BE2C (cell line): ENCODE measurements at regions not wholly inside any gene's neighbourhood (a gene's known extent, or its start where the extent isn't known, plus 50 kb on each side); places are given as distances from the start of the nearest gene placed in this dataset.
A peak's percentile ranks its signal among the peaks of the same experiment; 100 is the strongest.
"Not testable (repeated sequence)": the region's sequence is repeated elsewhere in the genome, so short reads cannot be mapped to it uniquely, and the experiment has no call there.

Experiments used
- DNase-seq: peaks from one replicate; pipeline ENCODE4 v3.0.0-alpha.2; 2020
- H3K27me3 ChIP-seq: fragments of 250-450 bp; sonication (Bioruptor Pico); 2 replicates; pipeline ENCODE4 v1.5.1; 2020; ENCODE audit warnings: mild to moderate bottlenecking
- H3K36me3 ChIP-seq: fragments of 250-450 bp; sonication (Bioruptor Pico); 2 replicates; pipeline ENCODE4 v1.5.1; 2020; ENCODE audit warnings: mild to moderate bottlenecking
- H3K4me1 ChIP-seq: fragments of 250-450 bp; sonication (Bioruptor Pico); 2 replicates; pipeline ENCODE4 v1.5.1; 2020
- H3K4me3 ChIP-seq: 2 replicates; pipeline ENCODE4 v1.5.1; 2011; ENCODE audit warnings: low read depth, low read length
- H3K9me3 ChIP-seq: fragments of 250-450 bp; sonication (Bioruptor Pico); 2 replicates; pipeline ENCODE4 v1.5.1; 2020
- TF ChIP-seq, protein P1 (sequence below): IDR thresholded peaks from 2 replicates; pipeline ENCODE4 v1.5.1; 2012; ENCODE audit warnings: mild to moderate bottlenecking, low read depth, low read length

DNA sequence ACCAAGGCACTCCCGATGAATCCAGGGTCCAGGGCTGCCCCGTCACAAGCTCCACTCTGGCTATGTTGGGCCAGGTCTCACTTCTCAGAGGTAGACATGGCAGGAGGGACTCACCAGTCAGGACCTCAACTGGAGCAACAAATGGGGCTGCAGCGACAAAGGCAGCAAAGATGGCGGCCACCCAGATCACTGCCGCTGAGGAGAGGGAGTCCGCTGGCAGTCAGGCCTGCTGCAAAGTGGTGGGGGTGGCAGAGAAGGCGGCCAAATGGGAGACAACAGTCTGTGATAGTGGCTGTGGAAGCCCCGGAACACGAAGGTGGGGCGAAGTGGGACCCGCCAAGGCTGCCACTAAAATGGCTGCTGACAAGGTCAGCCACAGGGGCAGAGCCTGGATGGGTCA lies 143.3 kb upstream of the RADX start:
- H3K4me3 ChIP-seq, result no peak overlapping the region
- TF ChIP-seq, protein P1, sequence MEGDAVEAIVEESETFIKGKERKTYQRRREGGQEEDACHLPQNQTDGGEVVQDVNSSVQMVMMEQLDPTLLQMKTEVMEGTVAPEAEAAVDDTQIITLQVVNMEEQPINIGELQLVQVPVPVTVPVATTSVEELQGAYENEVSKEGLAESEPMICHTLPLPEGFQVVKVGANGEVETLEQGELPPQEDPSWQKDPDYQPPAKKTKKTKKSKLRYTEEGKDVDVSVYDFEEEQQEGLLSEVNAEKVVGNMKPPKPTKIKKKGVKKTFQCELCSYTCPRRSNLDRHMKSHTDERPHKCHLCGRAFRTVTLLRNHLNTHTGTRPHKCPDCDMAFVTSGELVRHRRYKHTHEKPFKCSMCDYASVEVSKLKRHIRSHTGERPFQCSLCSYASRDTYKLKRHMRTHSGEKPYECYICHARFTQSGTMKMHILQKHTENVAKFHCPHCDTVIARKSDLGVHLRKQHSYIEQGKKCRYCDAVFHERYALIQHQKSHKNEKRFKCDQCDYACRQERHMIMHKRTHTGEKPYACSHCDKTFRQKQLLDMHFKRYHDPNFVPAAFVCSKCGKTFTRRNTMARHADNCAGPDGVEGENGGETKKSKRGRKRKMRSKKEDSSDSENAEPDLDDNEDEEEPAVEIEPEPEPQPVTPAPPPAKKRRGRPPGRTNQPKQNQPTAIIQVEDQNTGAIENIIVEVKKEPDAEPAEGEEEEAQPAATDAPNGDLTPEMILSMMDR, result no peak
- H3K9me3 ChIP-seq, result no peaks in the 10 kb centered on the region
- no peaks in the 10 kb centered on the region for H3K36me3 ChIP-seq
- no peaks in the 10 kb centered on the region for H3K4me1 ChIP-seq
- H3K27me3 ChIP-seq, result no peaks in the 10 kb centered on the region
- DNase-seq, result no peak

DNA sequence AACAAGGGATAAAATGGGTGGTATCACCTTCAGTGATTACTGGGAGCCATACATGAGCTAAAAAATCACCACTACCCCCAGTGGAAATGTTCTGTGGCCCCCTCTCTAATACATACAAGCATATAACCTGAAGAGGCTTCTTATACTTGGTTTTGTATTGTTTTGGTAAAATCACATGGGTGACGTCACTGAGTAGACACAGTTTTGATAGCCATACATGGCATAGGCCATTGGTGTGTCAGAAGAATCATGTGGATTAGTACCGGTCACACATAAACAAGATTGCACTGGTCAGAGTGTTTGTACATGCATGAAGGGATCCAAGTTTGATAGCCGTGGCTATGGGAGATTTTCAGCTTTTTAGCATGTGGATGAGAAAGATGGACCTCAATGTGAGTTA lies 131.9 kb upstream of the RADX start:
- Histone ChIP-seq H3K36me3 (no peaks in the 10 kb centered on the region), H3K27me3 (no peaks in the 10 kb centered on the region), H3K4me3 (no peak overlapping the region), H3K9me3 (no peaks in the 10 kb centered on the region), H3K4me1 (no peaks in the 10 kb centered on the region)
- TF ChIP-seq, protein P1, result no peak
- DNase-seq, result no peak

DNA sequence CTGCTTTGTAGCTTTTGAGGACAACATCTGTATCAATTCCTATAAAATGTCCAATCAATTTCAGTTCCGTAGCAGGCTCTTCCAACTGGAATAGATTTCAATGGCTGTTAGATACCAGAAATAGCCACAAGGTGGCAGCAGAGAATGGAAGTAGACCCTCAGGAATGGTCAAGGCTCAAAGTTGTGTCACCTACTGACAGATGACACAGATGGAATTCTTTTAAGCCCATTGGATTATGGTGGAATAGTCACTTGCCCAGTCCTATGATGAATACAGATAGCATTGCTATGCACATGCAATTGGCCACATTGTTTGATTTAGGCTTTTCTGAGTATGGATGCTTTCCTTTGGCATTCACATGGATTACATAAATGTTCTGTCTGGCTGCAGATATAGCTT lies 130.4 kb upstream of the RADX start:
- no peaks in the 10 kb centered on the region for H3K4me1 ChIP-seq
- H3K27me3 ChIP-seq, result no peaks in the 10 kb centered on the region
- TF ChIP-seq, protein P1, result peak; percentile 67
- H3K36me3 ChIP-seq, result no peaks in the 10 kb centered on the region
- no peak overlapping the region for H3K4me3 ChIP-seq
- no peaks in the 10 kb centered on the region for H3K9me3 ChIP-seq
- peak; percentile 16 for DNase-seq

DNA sequence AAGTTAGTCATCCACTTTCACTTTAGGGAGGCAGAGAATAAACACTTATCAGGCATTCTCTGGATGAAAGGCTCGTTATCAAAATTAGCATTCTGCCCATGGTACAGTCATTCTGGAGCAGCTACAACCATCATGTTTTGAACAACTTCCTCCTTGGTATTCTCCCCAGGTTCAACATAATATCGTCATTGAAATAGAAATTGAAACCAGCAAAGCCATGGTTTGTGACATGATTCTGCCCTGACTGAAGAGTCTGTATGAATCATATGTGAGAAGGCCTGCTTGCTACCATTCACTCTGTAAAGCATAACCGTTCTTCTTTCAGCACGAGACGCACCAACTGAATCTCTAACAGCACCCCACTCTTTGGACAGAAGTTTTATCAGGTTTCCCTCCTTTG lies 127.5 kb upstream of the RADX start:
- no peak overlapping the region for H3K4me3 ChIP-seq
- TF ChIP-seq, protein P1, result no peak

DNA sequence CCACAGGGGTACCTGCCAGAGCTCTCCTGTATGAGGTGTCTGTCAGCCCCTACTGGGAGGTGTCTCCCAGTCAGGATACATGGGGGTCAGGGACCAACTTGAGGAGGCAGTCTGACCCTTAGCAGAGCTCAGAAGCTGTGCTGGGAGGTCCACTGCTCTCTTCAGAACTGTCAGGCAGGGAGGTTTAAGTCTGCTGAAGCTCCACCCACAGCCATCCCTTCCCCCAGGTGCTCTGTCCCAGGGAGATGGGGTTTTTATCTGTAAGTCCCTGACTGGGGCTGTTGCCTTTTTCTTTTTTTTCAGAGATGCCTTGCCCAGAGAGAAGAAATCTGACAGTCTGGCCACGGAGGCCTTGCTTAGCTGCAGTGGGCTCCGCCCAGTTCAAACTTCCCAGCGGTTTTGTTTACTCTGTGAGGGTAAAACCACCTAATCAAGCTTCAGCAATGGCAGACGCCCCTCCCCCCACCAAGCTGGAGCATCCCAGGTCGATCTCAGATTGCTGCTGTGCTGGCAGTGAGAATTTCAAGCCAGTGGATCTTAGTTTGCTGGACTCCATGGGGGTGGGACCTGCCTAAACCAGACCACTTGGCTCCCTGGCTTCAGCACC lies 118.5 kb upstream of the RADX start:
- not testable (repeated sequence) for H3K4me1 ChIP-seq, DNase-seq, H3K27me3 ChIP-seq, H3K9me3 ChIP-seq, H3K36me3 ChIP-seq, H3K4me3 ChIP-seq

More for the DNA sequence above, 127.5 kb upstream of the RADX start:
- H3K36me3 ChIP-seq, result no peaks in the 10 kb centered on the region
- DNase-seq, result no peak
- no peaks in the 10 kb centered on the region for H3K27me3 ChIP-seq
- no peaks in the 10 kb centered on the region for H3K9me3 ChIP-seq
- no peaks in the 10 kb centered on the region for H3K4me1 ChIP-seq

DNA sequence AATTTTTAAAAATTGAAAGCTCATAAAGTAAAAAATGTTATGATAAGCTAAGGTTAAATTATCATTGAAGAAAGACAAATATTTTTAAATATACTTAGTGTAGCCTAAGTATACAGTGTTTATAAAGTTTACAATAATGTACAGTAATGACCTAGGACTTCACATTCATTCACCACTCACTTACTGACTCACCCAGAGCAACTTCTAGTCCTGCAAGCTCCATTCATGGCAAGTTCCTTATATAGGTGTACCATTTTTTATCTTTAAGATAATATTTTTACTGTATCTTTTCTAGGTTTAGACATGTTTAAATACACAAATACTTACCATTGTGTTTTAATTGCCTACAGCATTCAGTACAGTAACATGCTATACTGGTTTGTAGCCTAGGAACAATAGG lies 112.3 kb upstream of the RADX start:
- Histone ChIP-seq H3K27me3 (no peaks in the 10 kb centered on the region), H3K4me1 (no peaks in the 10 kb centered on the region), H3K4me3 (no peak overlapping the region), H3K9me3 (no peaks in the 10 kb centered on the region), H3K36me3 (no peaks in the 10 kb centered on the region)
- DNase-seq, result no peak
- TF ChIP-seq, protein P1, result no peak
